ENCODE measurements at regions not wholly inside any gene's neighbourhood (a gene's known extent, or its start where the extent isn't known, plus 50 kb on each side); places are given as distances from the start of the nearest gene placed in this dataset.

GRCh38 chr1:88250915-88251314, 433.2 kb upstream of the PKN2 start:
- TF ChIP-seq POLR2A (IDR thresholded peaks at IDR 0.05) (no peak), CTCF (IDR thresholded peaks at IDR 0.05 in 4 of 5, conservative IDR thresholded peaks at IDR 0.05 in 1 of 5) (no peak)
- in situ Hi-C loops (cut with MboI; ENCODE audit: low sequenced_read_pairs in 4 of 4), result no loop called here
- intact Hi-C loops (cut with DNase I; ENCODE audit: low total_unique reads), result no loop called here
- Histone ChIP-seq H3K4me3 (no peak overlapping the region), H3K27me3 (no peaks in the 10 kb centered on the region), H3K27ac (no peak overlapping the region), H3K36me3 (no peaks in the 10 kb centered on the region), H3K9me3 (no peaks in the 10 kb centered on the region), H3K4me1 (no peaks in the 10 kb centered on the region)
- ATAC-seq (no peak), DNase-seq (no peak)

GRCh38 chr1:88252745-88253144, 431.3 kb upstream of the PKN2 start:
- H3K4me1 ChIP-seq, result no peaks in the 10 kb centered on the region
- H3K36me3 ChIP-seq, result no peaks in the 10 kb centered on the region
- H3K27me3 ChIP-seq, result no peaks in the 10 kb centered on the region
- ATAC-seq (no peak), DNase-seq (no peak)
- no peak overlapping the region for H3K4me3 ChIP-seq
- in situ Hi-C loops (cut with MboI; ENCODE audit: low sequenced_read_pairs in 4 of 4), result no loop called here
- H3K27ac ChIP-seq, result no peak overlapping the region
- intact Hi-C loops (cut with DNase I; ENCODE audit: low total_unique reads), result no loop called here
- TF ChIP-seq POLR2A (IDR thresholded peaks at IDR 0.05), result no peak
- TF ChIP-seq CTCF (IDR thresholded peaks at IDR 0.05 in 4 of 5, conservative IDR thresholded peaks at IDR 0.05 in 1 of 5), result no peak
- H3K9me3 ChIP-seq, result no peaks in the 10 kb centered on the region

- TF ChIP-seq CTCF (IDR thresholded peaks at IDR 0.05 in 4 of 5, conservative IDR thresholded peaks at IDR 0.05 in 1 of 5) (no peak), POLR2A (IDR thresholded peaks at IDR 0.05) (no peak)
- in situ Hi-C loops (cut with MboI; ENCODE audit: low sequenced_read_pairs in 4 of 4) (no loop called here), intact Hi-C loops (cut with DNase I; ENCODE audit: low total_unique reads) (no loop called here)
- H3K36me3 ChIP-seq, result no peaks in the 10 kb centered on the region
- DNase-seq (no peak), ATAC-seq (no peak)
- H3K27ac ChIP-seq, result no peak overlapping the region
- no peaks in the 10 kb centered on the region for H3K27me3 ChIP-seq
- H3K4me3 ChIP-seq, result no peak overlapping the region
- no peaks in the 10 kb centered on the region for H3K4me1 ChIP-seq
- no peaks in the 10 kb centered on the region for H3K9me3 ChIP-seq
These were observed 418.5 kb upstream of the PKN2 start for GRCh38 chr1:88265606-88266005.

- intact Hi-C loops (cut with DNase I; ENCODE audit: low total_unique reads), result no loop called here
These were observed 418.0 kb upstream of the PKN2 start for GRCh38 chr1:88266051-88266450.

More at GRCh38 chr1:88266051-88266450, 418.0 kb upstream of the PKN2 start:
- no peak overlapping the region for H3K27ac ChIP-seq
- H3K27me3 ChIP-seq, result no peaks in the 10 kb centered on the region
- DNase-seq, result no peak
- no peaks in the 10 kb centered on the region for H3K4me1 ChIP-seq
- H3K4me3 ChIP-seq, result no peak overlapping the region
- ATAC-seq, result no peak
- in situ Hi-C loops (cut with MboI; ENCODE audit: low sequenced_read_pairs in 4 of 4), result no loop called here
- H3K36me3 ChIP-seq, result no peaks in the 10 kb centered on the region
- TF ChIP-seq POLR2A (IDR thresholded peaks at IDR 0.05), result no peak
- TF ChIP-seq CTCF (IDR thresholded peaks at IDR 0.05 in 4 of 5, conservative IDR thresholded peaks at IDR 0.05 in 1 of 5), result no peak
- no peaks in the 10 kb centered on the region for H3K9me3 ChIP-seq

Measured in gastrocnemius medialis (tissue), 4 donors.